ENCODE measurements at regions not wholly inside any gene's neighbourhood (a gene's known extent, or its start where the extent isn't known, plus 50 kb on each side); places are given as distances from the start of the nearest gene placed in this dataset.

DNA sequence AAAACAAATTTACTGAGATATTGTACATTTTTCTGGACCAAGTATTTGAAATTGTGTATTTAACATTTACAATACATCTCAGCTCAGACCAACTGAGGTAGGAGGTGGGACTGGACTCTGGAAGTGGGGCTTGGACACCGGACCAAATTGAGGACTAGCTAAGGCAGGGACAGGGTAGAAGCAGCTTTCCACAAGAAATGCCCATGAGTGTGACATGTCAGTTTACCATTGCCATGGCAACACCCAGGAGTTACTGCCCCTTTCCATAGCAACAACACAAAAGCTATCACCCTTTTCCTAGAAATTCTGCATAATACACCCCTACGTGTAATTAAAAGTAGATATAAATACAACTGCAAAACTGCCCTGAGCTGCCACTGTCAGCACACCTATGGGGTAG lies 191.5 kb upstream of the ASIC2 start:
- DNase-seq, result no peak

DNA sequence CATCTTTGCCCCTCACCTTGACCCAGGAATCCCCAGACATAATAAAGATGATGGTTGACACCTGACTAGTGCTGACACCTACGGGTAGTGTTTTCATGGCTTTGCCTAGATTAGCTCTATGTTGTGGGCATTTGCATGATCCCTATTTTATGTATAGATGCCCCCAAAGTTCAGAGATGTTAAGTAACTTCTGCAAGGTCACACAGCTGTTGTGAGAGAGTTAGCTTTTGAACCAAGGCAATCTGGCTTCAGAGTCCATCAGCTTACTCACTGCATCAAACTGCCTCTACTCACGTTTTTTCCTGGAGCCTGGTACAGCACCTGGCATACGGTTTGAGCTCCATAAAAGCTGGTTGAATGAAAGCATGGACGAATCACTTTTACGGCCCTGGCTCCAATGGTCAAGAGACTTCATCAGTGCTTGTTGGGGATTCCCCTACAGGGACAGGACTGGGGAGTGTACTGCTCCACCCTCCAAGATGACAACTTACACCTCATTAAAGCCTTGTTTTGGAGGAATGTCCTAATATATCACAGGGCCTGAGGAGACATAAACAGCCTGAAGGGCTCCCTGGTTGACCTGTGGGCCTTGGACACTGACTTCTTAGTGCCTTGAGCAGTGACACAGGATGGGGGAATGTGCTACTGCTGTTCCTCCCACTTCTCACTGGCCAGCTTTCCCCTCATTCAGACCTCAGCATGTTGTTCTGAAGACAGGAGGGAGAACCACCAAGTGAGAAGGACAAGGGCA lies 193.2 kb upstream of the ASIC2 start:
- DNase-seq, result no peak

DNA sequence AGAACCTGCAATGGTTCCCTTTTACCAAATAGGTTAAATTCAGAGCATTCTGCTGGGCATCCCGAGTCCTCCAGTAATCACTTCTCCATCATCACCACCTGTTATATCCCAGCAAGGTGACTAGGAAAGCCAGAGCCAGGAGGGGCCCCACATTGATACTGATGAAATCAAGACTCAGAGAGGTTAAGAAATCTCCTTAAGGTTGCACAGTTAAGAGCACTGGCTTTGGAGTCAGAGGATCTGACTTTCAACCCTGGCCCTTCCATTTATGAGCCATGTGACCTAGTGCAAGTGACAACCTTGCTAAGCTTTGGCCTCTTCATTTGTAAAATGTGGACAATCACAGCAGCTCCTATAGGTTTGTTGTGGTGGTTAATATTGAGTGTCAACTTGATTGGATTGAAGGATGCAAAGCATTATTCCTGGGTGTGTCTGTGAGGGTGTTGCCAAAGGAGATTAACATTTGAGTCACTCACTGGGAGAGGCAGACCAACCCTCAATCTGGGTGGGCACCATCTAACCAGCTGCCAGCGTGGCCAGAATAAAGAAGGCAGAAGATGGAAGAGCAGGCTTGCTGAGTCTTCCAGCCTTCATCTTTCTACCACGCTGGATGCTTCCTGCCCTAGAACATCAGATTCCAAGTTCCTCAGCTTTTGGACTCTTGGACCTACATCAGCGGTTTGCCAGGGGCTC lies 194.2 kb upstream of the ASIC2 start:
- no peak for DNase-seq

DNA sequence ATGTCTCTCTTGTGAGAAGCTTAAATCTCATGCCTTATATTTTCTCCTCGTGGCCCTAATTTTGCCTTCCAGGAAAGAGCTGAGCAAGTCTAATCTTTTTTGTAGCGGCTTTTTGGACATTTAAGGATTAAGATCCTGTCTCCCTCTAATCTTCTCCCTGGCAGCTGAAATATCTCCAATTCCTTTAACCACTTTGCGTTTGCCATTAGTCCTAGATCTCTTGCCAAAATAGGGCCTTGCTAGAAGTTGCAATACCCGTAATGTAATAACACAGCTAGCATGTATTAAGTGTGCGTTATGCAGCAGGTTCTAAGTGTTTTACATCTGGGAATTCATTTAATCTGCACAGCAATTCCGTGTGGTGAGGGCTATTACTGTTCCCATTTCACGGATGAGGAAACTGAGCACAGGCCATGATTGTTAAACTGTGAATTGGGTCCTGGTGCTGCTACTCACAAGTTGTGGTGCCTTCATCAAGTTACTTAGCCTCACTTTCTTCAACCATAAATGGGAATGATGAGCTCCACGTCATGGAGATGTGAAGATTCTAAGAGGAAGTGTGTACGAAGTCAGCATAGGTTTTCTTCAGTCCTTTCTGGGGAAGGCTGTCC lies 198.9 kb upstream of the ASIC2 start:
- DNase-seq, result no peak

DNA sequence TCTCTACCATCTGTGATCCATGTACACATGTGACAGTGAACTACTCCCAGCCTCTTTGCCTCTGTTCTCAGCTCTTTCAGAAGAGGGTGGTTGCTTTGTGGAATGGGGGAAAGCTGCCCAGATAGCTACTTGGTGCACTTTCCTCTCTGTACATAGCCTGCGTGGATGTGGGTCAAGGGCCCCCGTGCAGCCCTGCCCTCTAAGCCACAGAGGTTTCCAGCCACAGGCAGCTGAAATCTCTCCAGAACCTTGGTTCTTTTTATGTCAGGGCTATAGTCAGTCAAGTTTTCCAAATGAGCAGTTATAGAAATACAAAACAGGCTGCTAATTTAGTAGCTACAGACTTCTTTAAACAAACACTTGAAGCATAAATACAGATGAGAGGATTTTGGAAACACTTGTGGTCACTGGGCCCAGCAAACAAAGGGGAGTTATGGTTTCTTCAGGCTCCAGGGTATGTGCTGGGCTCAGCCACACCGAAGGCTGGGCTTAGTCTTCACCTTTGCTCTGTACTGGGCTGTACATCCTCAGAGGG lies 199.7 kb upstream of the ASIC2 start:
- no peak for DNase-seq

DNA sequence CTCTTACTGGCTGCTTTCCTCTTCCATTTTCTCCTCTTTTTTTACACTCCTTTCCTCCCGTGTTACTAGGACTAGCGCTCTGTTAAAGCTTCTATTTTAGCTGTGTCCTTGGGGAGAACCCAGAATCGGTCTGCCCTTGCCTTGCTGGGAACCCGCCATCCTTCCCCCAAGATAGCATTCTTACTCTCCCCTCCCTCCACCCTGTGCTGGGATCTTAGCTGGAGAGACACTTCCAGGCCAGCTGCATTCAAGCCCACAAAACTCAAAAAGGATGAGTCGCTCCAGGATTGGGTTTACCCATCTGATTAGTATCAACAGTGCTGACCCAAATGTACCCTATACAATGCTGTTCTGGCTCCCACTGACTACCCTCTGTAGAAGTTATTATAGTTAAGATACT lies 200.5 kb upstream of the ASIC2 start:
- DNase-seq, result no peak

DNA sequence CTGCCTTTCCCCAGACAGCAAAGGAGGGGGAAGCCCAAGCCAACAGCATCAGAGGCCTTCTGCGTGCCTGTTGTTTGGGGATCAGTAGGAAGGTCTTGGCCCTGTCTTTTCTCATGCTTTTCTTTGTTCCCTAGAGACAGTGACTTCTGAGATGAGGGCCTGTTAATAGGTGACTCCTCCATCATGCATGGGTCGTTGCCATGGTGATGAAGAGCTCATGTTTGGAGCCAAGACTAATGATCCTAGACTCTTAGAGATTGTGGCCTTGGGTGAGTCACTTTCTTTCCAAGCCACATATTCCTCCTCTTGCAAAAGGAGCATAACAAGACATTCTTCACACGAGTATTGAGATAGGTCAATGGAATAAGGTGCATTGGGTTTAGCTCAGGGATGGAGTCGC lies 201.1 kb upstream of the ASIC2 start:
- DNase-seq, result peak; percentile 8

DNA sequence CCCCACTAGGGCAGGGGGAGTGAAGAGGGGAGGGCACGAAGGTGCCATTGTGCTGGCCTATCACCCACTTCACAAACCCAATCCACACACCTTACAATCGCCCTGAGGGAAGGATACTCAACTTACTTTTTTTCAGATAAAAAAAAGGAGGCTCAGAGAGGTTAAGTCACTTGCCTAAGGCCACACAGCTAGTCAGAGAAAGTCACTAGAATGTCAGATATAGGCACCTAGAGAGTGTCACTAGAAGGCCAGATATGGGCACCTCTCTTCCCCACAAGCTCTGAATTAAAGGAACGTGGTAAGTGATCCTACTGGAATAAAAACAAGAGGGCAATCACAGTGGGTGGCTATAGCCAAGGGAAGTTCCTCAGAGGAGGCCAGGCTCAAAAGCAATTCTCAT lies 204.5 kb upstream of the ASIC2 start:
- no peak for DNase-seq

DNA sequence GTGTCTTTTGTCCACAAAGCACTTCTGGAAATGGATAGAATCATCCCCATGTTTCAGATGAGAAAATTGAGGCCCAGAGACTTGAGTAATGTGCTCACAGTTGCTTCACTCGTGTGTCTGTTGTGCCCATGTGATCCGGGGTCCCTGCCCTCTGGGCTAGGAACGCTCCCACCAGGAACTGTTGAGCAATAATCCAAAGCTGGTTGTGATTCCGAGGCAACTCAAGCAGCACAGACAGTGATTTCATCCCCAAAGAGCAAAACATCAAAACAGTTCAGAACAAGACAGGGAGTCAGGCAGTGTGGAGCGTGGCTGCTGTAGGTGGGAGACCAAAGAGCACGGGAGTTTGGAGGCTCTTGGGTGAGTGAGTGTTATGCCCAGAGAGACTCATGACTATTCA lies 205.0 kb upstream of the ASIC2 start:
- DNase-seq, result no peak

DNA sequence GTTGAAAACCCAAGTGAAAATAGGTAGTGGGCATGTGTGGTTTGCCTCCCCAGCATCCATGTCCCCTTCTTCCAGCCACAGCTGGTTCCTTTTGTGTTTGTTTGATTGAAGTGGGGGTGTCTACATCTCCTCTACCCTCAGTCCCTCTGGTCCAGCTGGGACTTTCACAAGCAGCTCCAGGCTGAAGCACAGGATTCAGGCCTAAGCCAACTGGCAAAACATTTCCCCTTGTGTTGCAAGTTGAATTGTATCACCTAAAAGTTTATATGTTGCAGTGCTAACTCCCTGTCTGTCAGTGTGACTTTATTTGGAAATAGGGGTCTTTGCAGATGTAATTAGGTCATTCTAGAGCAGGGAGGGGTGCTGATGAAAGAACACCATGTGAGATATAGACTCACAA lies 205.9 kb upstream of the ASIC2 start:
- DNase-seq, result no peak

DNA sequence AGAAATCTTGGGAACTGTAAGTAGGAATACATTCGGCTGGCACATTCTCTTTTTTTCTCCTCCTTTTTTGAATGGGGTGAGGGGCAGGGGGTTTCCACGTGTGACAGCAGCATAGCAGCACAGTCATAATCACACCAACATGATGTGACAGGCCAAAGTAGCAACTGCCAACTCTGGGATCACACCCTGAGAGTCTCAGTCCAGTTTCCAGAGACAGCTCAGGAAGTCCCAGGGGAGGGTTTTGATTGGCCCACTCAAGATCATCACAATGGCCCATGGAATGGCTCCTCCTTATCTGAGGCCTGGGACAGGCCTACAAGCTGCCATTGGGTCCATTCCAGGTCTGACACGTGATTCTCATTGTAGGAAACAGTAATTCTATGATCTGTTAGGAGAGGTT lies 207.1 kb upstream of the ASIC2 start:
- no peak for DNase-seq

DNA sequence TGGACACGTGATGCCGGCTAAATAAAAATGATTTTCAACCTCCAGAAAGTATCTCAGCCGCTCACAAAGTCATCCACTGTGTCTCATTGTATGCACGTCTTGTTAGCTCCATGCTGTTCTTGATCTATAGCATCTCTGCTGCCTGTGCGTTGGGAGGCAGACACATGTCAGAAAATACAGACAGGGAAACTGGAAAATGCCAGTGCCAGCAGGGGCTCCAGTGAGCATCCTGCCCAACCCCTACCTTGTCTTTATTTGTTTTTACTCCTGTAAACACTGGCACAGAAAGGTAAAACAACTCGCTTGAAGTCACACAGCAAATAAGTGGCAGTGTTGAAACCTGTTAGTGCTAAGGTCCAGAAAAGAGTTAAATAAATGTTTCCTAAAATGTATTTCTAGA lies 208.1 kb upstream of the ASIC2 start:
- no peak for DNase-seq

DNA sequence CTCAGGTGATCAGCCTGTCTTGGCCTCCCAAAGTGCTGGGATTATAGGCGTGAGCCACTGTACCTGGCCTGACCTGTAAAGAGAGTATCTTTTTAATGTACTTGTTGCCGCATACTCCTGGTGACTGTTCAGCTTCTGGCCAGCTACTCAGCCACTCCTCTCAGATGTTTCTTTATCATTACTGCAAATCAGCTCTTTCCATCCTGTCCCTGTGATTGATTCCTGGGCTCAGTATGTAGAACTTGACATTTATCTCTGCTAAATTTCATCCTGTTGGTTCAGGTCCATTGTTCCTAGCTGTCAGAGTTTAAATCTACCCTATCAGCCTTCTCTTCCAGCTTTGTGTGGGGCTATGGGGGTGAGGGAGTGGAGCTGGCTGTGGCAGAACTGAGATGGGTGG lies 211.5 kb upstream of the ASIC2 start:
- DNase-seq, result no peak

DNA sequence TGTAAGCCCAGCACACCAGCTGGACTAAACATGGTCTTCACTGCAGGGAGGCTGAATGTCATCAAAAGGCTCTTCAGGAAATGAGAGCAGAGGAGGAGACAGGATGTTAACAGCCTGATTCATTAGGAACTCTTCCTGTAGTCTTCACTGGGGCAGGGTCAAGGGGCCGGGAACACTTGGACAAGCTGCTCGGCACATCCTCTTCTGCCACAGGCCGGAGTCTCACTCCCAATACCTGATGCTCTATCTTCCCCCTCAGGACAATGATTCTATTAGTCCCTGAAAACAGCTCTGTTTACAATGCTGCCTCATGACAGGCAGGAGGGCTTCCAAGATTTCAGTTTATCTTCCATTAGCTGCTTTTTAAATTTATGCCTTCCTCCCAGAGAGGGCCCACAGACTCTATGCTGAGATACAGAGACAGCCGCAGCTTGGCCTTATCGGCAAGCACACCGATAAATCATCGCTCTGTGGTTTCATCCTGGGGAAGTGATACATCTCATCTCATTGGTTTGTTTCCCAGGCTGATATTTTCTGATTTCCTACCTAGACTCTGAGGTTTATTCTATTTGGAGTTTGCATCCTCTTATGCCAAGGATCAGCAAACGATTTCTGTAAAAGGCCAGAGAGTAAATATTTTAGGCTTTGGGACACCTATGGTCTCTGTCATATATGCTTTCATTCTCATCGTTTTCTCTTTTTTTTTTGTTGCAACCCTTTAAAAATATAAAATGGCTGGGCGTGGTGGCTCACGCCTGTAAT lies 214.0 kb upstream of the ASIC2 start:
- DNase-seq, result no peak

DNA sequence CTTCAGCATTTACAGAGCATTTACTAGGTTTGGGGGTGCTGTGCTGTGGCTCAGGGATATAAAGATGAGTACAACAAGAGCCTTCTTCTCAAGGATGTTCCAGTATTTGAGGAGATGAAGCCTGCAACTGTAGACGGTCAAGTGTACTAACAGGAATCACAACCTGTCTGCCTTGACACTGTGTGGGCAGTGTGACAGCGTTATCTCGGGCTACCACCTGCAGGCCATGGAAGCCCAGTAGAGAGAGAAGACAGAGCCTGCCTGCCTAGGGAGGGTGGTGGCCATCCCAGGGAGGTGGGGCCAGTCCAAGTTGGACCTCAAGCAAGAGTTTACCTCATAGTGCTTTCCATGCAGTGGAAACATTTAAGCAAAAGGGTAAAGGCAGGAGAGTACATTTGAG lies 215.1 kb upstream of the ASIC2 start:
- no peak for DNase-seq

DNA sequence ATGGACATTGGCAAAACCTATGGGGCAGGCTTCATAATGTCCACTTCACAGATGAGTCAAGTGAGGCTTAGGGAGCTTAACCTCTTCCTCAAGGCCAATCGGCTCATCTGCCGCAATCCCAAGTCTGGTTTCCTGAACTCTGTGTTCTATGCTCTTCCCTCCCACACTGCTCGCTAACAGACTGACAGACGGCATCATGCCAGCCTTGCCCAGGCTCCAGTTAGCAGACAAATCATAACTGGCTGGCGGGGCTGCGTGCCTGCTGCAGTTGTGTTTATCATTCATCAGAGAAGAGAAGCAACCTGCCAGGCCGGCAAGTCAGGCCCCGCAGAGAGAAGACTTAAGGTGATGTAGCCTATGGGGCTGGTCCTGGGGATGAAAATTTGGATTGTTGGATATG lies 216.2 kb upstream of the ASIC2 start:
- DNase-seq, result no peak

DNA sequence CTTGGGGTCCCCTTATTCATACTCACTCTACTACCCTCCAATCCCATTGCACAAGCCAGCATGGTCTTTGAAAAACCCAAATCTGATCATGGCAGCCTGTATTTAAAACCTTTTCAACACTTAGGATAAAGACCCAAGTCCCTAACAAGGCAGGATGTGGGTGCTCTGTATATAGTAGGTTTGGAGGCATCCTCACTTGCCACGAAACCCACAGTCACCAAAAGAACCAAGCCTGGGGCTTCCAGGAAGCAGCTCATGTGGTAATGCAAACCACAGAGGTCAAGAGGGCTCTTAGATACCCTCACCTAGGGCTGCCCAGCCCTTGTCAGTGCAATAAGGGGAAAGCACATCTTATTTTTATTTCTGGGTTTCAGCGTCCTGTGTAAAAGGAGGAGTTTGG lies 218.6 kb upstream of the ASIC2 start:
- no peak for DNase-seq

DNA sequence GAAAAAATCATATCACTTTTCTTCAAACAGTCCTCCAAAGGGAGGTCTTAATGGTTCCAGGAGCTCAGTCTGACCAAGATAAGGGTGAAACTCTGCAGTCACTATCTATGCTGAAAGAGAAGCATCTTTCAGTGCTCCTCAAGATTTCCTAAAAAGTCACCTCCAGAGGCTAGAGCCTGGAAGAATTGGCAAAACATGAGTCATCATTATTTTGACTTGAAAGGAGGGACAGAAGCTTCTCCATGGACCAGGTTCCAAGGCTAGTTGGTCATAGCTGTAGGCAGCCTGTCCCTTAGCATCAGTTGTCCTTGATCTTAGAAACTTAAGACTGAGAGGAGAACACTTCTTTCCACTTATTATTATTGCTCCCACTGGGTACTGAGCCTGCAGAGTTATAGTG lies 219.0 kb upstream of the ASIC2 start:
- no peak for DNase-seq

DNA sequence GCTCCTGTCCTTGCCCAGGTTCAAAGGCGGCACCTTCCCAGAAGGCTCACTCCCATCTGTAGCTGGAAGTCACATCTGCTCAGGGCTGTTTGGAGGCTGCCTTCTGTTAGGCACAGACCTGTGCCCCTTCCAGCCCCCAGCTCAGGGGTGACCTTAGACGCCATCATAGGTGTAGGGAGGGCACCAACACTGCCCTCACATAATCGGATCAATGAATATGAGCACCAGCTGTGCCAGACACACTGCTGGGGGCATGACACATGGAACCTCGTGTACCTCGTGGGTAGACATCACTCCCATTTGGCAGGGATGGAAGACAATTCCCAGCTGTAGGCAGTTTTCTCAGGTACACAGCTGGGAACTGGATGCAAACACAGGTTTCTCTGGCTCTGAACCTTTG lies 220.7 kb upstream of the ASIC2 start:
- DNase-seq, result no peak

DNA sequence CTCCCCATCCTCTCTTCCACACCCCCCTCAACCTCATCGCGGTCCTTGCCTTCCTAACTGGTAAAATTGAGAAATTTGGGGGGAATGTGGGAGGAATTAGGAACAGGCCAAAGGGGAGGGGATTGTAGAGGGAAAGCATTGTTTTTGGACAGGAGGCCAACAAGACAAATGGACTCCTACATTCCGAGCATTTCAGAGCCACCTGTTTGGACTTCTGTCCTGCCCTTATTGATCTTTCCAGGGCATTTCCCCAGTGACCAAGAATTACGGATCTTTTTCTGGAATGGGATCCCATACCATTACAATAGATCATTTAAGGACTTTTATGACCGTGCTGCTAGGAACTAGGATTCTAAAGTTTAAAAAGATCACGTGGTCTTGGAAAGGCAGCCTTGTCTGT lies 221.3 kb upstream of the ASIC2 start:
- DNase-seq, result no peak

DNA sequence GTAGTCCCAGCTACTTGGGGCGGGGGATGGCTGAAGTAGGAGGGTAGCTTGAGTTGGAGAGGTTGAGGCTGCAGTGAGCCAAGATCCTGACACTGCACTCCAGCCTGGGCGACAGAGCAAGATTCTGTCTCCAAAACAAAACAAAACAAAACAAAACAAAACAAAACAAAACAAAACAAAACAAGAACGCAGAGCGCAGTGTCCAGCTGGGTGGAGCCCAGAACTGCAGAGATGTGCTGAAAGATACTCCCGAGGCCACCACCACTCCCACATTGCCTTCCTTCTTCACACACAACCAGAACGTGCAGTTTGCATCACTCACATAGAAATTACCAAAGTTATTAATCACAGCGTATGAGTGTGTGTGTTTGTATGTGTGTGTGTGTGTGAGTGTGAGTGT lies 222.9 kb upstream of the ASIC2 start:
- DNase-seq, result no peak

DNA sequence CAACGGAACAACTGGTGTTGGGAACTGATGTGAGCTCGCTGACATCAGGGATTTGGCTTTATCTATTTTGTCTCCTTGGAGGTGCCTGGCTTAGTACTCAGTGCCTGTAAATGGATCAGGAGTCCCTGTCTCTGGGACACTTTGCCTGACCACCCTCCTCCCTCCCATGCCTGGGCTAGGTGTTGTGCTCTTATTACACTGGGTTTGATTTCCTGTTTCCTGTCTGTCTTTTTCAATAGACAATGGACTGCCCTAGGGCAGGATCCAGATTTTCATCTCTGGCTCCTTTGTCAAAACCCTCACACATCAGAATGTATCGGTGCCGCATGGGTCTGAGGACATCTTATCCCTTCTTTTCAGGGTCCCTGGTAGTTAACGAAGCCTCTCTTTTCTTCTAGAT lies 223.6 kb upstream of the ASIC2 start:
- DNase-seq, result no peak

DNA sequence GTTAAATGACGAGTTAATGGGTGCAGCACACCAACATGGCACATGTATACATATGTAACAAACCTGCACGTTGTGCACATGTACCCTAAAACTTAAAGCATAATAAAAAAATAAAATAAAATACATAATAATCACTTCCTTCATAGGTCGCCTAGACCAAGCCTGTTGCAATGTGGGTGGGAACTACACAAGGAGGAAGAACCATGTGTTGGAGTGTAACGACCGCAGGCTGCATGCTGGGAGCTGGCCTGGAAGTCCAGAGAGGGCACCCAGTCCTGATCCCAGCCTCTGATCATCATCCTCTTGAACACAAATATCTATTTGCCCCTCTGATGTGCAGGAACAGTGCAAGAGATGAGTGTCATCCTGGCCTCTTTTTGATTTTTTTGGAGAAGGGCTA lies 224.7 kb upstream of the ASIC2 start:
- no peak for DNase-seq

DNA sequence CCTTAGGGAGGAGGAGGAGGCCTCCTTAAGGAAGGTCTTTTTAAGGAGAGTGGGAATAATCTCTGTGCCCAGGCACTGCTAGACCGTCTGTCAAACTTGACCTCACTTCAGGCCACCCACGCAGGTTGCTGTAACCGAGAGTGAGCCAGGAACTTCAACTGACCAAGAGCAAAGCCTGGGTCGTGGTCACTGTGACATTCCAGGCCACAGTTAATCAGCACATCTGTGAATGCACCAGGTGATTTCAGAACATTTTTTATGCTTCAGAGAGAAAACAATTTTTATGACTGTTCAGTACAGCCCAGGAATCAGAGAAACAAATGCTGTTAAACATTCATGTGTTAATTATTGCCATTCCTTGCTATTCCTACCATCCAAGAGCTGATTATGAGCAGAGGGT lies 226.6 kb upstream of the ASIC2 start:
- DNase-seq, result no peak

All from NCI-H69 (cell line).